Keratinocyte (primary cell): ENCODE measurements at regions not wholly inside any gene's neighbourhood (a gene's known extent, or its start where the extent isn't known, plus 50 kb on each side); places are given as distances from the start of the nearest gene placed in this dataset.

Source experiments
- DNase-seq: peaks from one replicate; pipeline ENCODE4 v3.0.0-alpha.2; 2011; ENCODE audit warnings: low read depth, missing footprints, low spot score
- FAIRE-seq: peaks from 2 replicates; lab custom pipeline; 2011; peaks lifted over from hg19 to GRCh38; lab: Jason Lieb, UNC
- H2AFZ ChIP-seq: 2 replicates; pipeline ENCODE4 v1.6.0; 2012; ENCODE audit warnings: low read length, control low read depth, inconsistent platforms; ENCODE audit not compliant: control insufficient read depth
- H3K27ac ChIP-seq: 2 replicates; pipeline ENCODE4 v1.5.1; 2011; ENCODE audit warnings: low read length; ENCODE audit not compliant: control insufficient read depth, insufficient read depth
- H3K27me3 ChIP-seq: 3 replicates; pipeline ENCODE4 v1.6.0; 2011; ENCODE audit warnings: low read length; ENCODE audit not compliant: control insufficient read depth, insufficient read depth; ENCODE audit errors: extremely low read depth
- H3K36me3 ChIP-seq, 2 experiments: 2 replicates in 1 of 2; 3 replicates in 1 of 2; pipeline ENCODE4 v1.5.1; 2011; ENCODE audit warnings: low read length in 2 of 2, mild to moderate bottlenecking in 1 of 2; ENCODE audit not compliant: control insufficient read depth in 2 of 2, insufficient read depth in 2 of 2; ENCODE audit errors: extremely low read depth in 1 of 2
- H3K4me1 ChIP-seq: 3 replicates; pipeline ENCODE4 v1.5.1; 2011; ENCODE audit warnings: low read length; ENCODE audit not compliant: control insufficient read depth, insufficient read depth; ENCODE audit errors: extremely low read depth
- H3K4me2 ChIP-seq: 3 replicates; pipeline ENCODE4 v1.6.0; 2011; ENCODE audit warnings: low read depth, low read length; ENCODE audit not compliant: control insufficient read depth, insufficient read depth; ENCODE audit errors: extremely low read depth
- H3K4me3 ChIP-seq, 3 experiments: fragments of 200-600 bp in 1 of 3; sonication (generic) in 1 of 3; 2 replicates in 2 of 3; 3 replicates in 1 of 3; pipeline ENCODE4 v1.5.1; 2011 to 2016; ENCODE audit warnings: low read length in 3 of 3, mild to moderate bottlenecking in 3 of 3, control low read depth in 2 of 3, inconsistent platforms in 1 of 3, low read depth in 1 of 3, mixed read lengths in 1 of 3, mixed run types in 1 of 3, moderate library complexity in 1 of 3; ENCODE audit not compliant: control insufficient read depth in 2 of 3, insufficient read depth in 2 of 3; ENCODE audit errors: extremely low read depth in 1 of 3
- H3K79me2 ChIP-seq: 2 replicates; pipeline ENCODE4 v1.6.0; 2012; ENCODE audit warnings: low read length; ENCODE audit not compliant: control insufficient read depth, insufficient read depth
- H3K9ac ChIP-seq: 3 replicates; pipeline ENCODE4 v1.6.0; 2011; ENCODE audit warnings: low read length; ENCODE audit not compliant: control insufficient read depth, insufficient read depth; ENCODE audit errors: extremely low read depth
- H3K9me1 ChIP-seq: 3 replicates; pipeline ENCODE4 v1.6.0; 2011; ENCODE audit warnings: low read length; ENCODE audit not compliant: control insufficient read depth, insufficient read depth; ENCODE audit errors: extremely low read depth
- H3K9me3 ChIP-seq: 2 replicates; pipeline ENCODE4 v1.5.1; 2012; ENCODE audit warnings: low read depth, low read length; ENCODE audit not compliant: control insufficient read depth
- H4K20me1 ChIP-seq: 3 replicates; pipeline ENCODE4 v1.6.0; 2011; ENCODE audit warnings: low read length; ENCODE audit not compliant: control insufficient read depth, insufficient read depth; ENCODE audit errors: extremely low read depth
- EZH2 ChIP-seq: IDR thresholded peaks from one replicate; pipeline ENCODE4 v1.6.1; 2012; ENCODE audit warnings: inconsistent platforms, mild to moderate bottlenecking, low read length, moderate library complexity
- dilution Hi-C: fragments of 300-500 bp; cut with MboI; formaldehyde crosslinking; loops from one replicate; pipeline ENCODE4 v1.7.0; 2020; ENCODE audit warnings: low sequenced_read_pairs; ENCODE audit not compliant: extremely low pct_ligation_motif_present
- TF ChIP-seq, protein P1 (sequence below), 3 experiments: IDR thresholded peaks in 1 of 3; conservative IDR thresholded peaks in 1 of 3; optimal IDR thresholded peaks in 1 of 3; 2 replicates in 2 of 3; 3 replicates in 1 of 3; pipeline versions ENCODE3 to v1.5.1; 2011; ENCODE audit warnings: low read length in 3 of 3, mild to moderate bottlenecking in 3 of 3, moderate library complexity in 2 of 3, control low read depth in 1 of 3, inconsistent platforms in 1 of 3; ENCODE audit not compliant: insufficient read depth in 2 of 3; ENCODE audit errors: extremely low read depth in 1 of 3

DNA sequence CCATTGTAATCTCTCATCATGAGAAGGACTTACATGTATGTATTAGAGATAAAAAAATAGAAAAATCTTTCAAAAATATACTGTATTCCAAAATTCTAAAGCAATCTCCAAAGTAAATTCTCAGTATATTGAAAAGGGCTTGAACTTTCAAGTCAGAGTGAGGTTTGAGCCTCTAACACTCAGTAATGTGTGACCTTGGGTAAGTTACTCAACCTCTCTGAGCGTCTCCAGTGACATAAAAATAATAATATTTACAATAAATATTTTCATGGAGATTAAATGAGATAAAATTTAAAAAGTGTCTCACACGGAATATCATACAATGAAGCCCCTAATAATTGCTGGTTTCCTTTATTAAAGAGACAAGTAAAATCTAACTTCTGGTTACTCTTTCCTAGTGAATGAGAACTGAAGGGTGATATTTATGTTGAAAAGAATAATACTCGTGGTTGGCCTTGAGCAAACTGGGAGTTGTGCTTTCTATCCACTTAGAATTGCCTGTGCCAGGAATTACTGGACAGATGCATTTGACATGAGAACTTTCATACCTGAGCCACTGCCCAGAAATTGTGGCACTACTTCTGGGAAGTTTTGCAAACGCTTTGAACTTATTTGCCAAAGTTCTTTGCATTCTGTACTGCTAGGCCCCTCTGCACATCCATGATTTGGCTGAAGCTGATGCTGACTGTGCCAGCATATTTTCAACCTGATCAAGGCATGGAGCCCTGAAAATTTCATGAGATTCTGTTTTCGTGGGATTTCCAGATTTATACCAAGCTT is 933.7 kb downstream of the GALC start:
- H3K9me1 ChIP-seq, result no peaks in the 10 kb centered on the region
- FAIRE-seq (no peak), DNase-seq (no peak)
- H3K27me3 ChIP-seq, result no peaks in the 10 kb centered on the region
- H3K36me3 ChIP-seq, result no peaks in the 10 kb centered on the region
- no peak overlapping the region for H3K27ac ChIP-seq
- TF ChIP-seq, protein P1, sequence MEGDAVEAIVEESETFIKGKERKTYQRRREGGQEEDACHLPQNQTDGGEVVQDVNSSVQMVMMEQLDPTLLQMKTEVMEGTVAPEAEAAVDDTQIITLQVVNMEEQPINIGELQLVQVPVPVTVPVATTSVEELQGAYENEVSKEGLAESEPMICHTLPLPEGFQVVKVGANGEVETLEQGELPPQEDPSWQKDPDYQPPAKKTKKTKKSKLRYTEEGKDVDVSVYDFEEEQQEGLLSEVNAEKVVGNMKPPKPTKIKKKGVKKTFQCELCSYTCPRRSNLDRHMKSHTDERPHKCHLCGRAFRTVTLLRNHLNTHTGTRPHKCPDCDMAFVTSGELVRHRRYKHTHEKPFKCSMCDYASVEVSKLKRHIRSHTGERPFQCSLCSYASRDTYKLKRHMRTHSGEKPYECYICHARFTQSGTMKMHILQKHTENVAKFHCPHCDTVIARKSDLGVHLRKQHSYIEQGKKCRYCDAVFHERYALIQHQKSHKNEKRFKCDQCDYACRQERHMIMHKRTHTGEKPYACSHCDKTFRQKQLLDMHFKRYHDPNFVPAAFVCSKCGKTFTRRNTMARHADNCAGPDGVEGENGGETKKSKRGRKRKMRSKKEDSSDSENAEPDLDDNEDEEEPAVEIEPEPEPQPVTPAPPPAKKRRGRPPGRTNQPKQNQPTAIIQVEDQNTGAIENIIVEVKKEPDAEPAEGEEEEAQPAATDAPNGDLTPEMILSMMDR (optimal IDR thresholded peaks at IDR 0.05 in 1 of 3, IDR thresholded peaks at IDR 0.05 in 1 of 3, conservative IDR thresholded peaks at IDR 0.05 in 1 of 3; ENCODE audit: extremely low read depth in 1 of 3, insufficient read depth in 2 of 3, low read length in 3 of 3), result no peak
- TF ChIP-seq EZH2, result no peak
- dilution Hi-C loops, result no loop called here
- H3K9me3 ChIP-seq, result no peaks in the 10 kb centered on the region
- H3K4me3 ChIP-seq, result no peak overlapping the region
- no peaks in the 10 kb centered on the region for H3K79me2 ChIP-seq
- H2AFZ ChIP-seq, result no peak overlapping the region
- H3K4me1 ChIP-seq, result no peaks in the 10 kb centered on the region
- no peak overlapping the region for H3K9ac ChIP-seq
- H3K4me2 ChIP-seq, result no peak overlapping the region
- H4K20me1 ChIP-seq, result no peaks in the 10 kb centered on the region

DNA sequence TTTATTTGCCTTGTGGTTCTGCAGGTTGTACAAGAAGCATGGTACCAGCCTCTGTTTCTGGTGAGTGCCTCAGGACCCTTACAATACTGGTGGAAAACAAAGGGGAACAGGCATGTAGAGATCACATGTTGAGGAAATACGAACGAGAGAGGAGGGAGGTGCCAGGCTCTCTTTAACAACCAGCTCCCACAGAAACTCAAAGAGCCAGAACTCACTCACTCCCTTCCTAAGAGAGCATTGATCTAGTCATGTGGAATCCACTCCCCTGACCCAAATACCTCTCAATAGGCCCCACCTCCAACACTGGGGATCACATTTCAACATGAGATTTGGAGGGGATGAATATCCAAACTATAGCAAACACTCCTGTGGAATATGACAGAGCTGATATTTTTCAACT is 938.0 kb downstream of the GALC start:
- no peaks in the 10 kb centered on the region for H3K9me3 ChIP-seq
- H3K36me3 ChIP-seq, result no peaks in the 10 kb centered on the region
- no peaks in the 10 kb centered on the region for H3K79me2 ChIP-seq
- no peak overlapping the region for H3K9ac ChIP-seq
- H3K27ac ChIP-seq, result no peak overlapping the region
- H2AFZ ChIP-seq, result peak overlapping the region; percentile 5
- no peaks in the 10 kb centered on the region for H3K4me1 ChIP-seq
- H3K27me3 ChIP-seq, result no peaks in the 10 kb centered on the region
- no peak for FAIRE-seq
- DNase-seq, result no peak
- H3K4me2 ChIP-seq, result no peak overlapping the region
- no peaks in the 10 kb centered on the region for H4K20me1 ChIP-seq
- TF ChIP-seq EZH2, result no peak
- TF ChIP-seq, protein P1 (optimal IDR thresholded peaks at IDR 0.05 in 1 of 3, IDR thresholded peaks at IDR 0.05 in 1 of 3, conservative IDR thresholded peaks at IDR 0.05 in 1 of 3; ENCODE audit: extremely low read depth in 1 of 3, insufficient read depth in 2 of 3, low read length in 3 of 3), result no peak
- dilution Hi-C loops, result no loop called here
- no peak overlapping the region for H3K4me3 ChIP-seq
- H3K9me1 ChIP-seq, result no peaks in the 10 kb centered on the region
